Lower leg skin (tissue), 4 donors: ENCODE measurements at regions not wholly inside any gene's neighbourhood (a gene's known extent, or its start where the extent isn't known, plus 50 kb on each side); places are given as distances from the start of the nearest gene placed in this dataset.

Experiments
- DNase-seq, 2 donors: peaks; one replicate each; pipeline ENCODE4 v3.0.0-alpha.2; 2019; ENCODE audit warnings: low spot score in 2 of 2
- H3K4me3 ChIP-seq: fragments of 200-600 bp; sonication (generic); 2 replicates; pipeline ENCODE4 v1.5.1; 2017; ENCODE audit warnings: mild to moderate bottlenecking, low read depth; ENCODE audit not compliant: poor library complexity, severe bottlenecking
- CTCF ChIP-seq, 3 donors: fragments of 450-650 bp; IDR thresholded peaks; one replicate each; pipeline ENCODE4 v1.5.1; 2016; ENCODE audit warnings: antibody characterized with exemption in 3 of 3, mild to moderate bottlenecking in 3 of 3, moderate library complexity in 2 of 3
- POLR2A ChIP-seq, 2 donors: fragments of 450-650 bp; IDR thresholded peaks; one replicate each; pipeline ENCODE4 v1.6.1; 2016 to 2017; ENCODE audit warnings: antibody characterized with exemption in 2 of 2, mild to moderate bottlenecking in 1 of 2, moderate library complexity in 1 of 2
- WGBS, 2 donors: methylation state at CpG; one replicate each; pipeline ENCODE4 v1.1.5; 2018; 5-methylcytosine and 5-hydroxymethylcytosine counted together
- intact Hi-C: fragments of 100-400 bp; cut with DNase I; formaldehyde crosslinking; loops from one replicate; pipeline ENCODE4 v1.15.0; 2023; ENCODE audit warnings: low total_unique reads

- H3K4me3 ChIP-seq: no peak overlapping the region
- TF ChIP-seq CTCF (IDR thresholded peaks at IDR 0.05) (no peak), POLR2A (IDR thresholded peaks at IDR 0.05) (no peak)
- intact Hi-C loops: no loop called here
- 56 to 59% methylated on average over 2 of the region's 2 CpGs for WGBS, 2 donors
- no peak for DNase-seq
Measured at GRCh38 chr11:91967691-91968045, 256.9 kb upstream of the FAT3 start.

- no peak for DNase-seq
- TF ChIP-seq POLR2A (IDR thresholded peaks at IDR 0.05) (no peak), CTCF (IDR thresholded peaks at IDR 0.05) (no peak)
- intact Hi-C loops: no loop called here
- no peak overlapping the region for H3K4me3 ChIP-seq
Measured at GRCh38 chr11:91967026-91967690, 257.5 kb upstream of the FAT3 start.

- intact Hi-C loops: no loop called here
- WGBS, 2 donors: 69 to 74% methylated on average over 1 of the region's 1 CpG
- TF ChIP-seq CTCF (IDR thresholded peaks at IDR 0.05) (no peak), POLR2A (IDR thresholded peaks at IDR 0.05) (no peak)
- H3K4me3 ChIP-seq: no peak overlapping the region
- DNase-seq: no peak
Measured at GRCh38 chr11:91966368-91966767, 258.2 kb upstream of the FAT3 start.

GRCh38 chr11:91960770-91961169 is 263.8 kb upstream of the FAT3 start:
- H3K4me3 ChIP-seq: no peak overlapping the region
- intact Hi-C loops: no loop called here
- 81 to 83% methylated on average over 3 of the region's 3 CpGs for WGBS, 2 donors
- TF ChIP-seq POLR2A (IDR thresholded peaks at IDR 0.05): no peak
- no peak for TF ChIP-seq CTCF (IDR thresholded peaks at IDR 0.05)
- DNase-seq: no peak

- no peak for TF ChIP-seq POLR2A (IDR thresholded peaks at IDR 0.05)
- no peak for TF ChIP-seq CTCF (IDR thresholded peaks at IDR 0.05)
- H3K4me3 ChIP-seq: no peak overlapping the region
- WGBS, 2 donors: 74 to 75% methylated on average over 3 of the region's 3 CpGs
- intact Hi-C loops: no loop called here
- no peak for DNase-seq
Measured at GRCh38 chr11:91959411-91959810, 265.2 kb upstream of the FAT3 start.

- TF ChIP-seq CTCF (IDR thresholded peaks at IDR 0.05) (no peak), POLR2A (IDR thresholded peaks at IDR 0.05) (no peak)
- 73 to 84% methylated on average over 1 of the region's 1 CpG for WGBS, 2 donors
- H3K4me3 ChIP-seq: no peak overlapping the region
- intact Hi-C loops: no loop called here
- no peak for DNase-seq
Measured at GRCh38 chr11:91956711-91957110, 267.9 kb upstream of the FAT3 start.
